ENCODE measurements at regions not wholly inside any gene's neighbourhood (a gene's known extent, or its start where the extent isn't known, plus 50 kb on each side); places are given as distances from the start of the nearest gene placed in this dataset.
"Not testable (repeated sequence)": the region's sequence is repeated elsewhere in the genome, so short reads cannot be mapped to it uniquely, and the experiment has no call there.

DNA sequence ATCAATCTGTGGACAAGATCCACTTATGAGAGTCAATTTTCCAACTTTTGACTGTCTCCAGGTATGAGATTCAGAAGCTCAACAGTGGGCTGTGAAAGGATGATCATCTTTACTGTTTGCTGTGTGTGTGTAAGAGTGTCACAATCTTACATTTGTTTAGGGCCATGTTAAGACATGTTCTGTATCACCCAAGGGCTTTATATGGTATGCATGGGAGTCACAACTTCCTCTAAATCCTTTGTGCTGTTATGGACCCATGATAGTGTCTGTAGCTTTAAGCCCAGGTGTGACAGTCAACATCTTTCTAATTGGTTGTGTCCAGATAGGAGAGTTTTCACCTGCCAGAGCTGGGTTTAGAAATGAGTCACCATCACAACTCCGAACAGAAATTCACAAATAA, 70.2 kb downstream of the ZNF726 start:
- H3K4me3 Mint-ChIP-seq; H3K27ac Mint-ChIP-seq (ENCODE audit: low read depth); DNase-seq (ENCODE audit: low spot score in 2 of 2); H3K9me3 Mint-ChIP-seq; H3K36me3 Mint-ChIP-seq (ENCODE audit: insufficient read depth); H3K27me3 Mint-ChIP-seq; H3K4me1 Mint-ChIP-seq; ATAC-seq (replicated peaks; ENCODE audit: extremely low read depth, poor library complexity, severe bottlenecking): not testable (repeated sequence)

DNA sequence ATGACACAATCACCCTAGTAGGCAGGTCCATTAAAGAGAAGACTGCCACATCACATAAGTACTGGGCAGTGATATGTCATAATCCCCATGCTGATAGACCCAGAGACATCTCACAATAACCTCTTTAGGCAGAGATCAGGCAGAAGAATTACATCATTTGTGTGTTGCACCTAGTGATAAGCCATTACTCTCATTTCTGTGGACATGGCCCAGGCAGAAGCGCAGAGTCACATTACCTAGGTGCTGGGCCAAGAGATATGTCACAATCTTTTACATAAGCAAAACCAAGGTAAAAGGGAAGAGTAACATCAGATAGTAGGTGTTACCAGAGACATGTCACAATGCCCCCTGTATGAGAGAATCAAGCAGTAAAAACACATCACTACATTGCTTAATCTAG, 71.9 kb downstream of the ZNF726 start:
- DNase-seq (ENCODE audit: low spot score in 2 of 2) (no peak), ATAC-seq (replicated peaks; ENCODE audit: extremely low read depth, poor library complexity, severe bottlenecking) (no peak)
- Mint-ChIP-seq H3K27ac (ENCODE audit: low read depth) (no peak overlapping the region), H3K27me3 (no peaks in the 10 kb centered on the region), H3K36me3 (ENCODE audit: insufficient read depth) (no peaks in the 10 kb centered on the region), H3K4me1 (peaks cover 3% of the 10 kb centered on the region), H3K9me3 (no peaks in the 10 kb centered on the region), H3K4me3 (no peak overlapping the region)

DNA sequence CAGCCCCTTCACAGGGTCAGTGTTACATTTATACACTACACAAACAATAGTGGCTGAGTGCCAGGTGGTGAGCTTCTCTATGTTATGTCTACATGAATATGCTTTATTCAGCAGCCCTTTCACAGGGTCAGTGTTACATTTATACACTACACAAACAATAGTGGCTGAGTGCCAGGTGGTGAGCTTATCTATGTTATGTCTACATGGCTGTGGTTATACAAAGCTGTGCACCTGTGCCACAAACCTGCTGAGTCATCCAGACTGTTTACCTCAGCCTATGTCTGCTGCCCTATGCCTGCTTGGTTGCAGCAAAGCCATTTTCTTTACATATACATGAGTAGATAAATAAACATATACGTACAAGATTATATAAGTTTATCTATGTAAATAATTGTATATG, 76.5 kb downstream of the ZNF726 start:
- DNase-seq (ENCODE audit: low spot score in 2 of 2) = no peak
- Mint-ChIP-seq H3K9me3 (peaks cover 17% of the 10 kb centered on the region), H3K4me1 (peaks cover 22% of the 10 kb centered on the region), H3K36me3 (ENCODE audit: insufficient read depth) (no peaks in the 10 kb centered on the region), H3K27ac (ENCODE audit: low read depth) (no peak overlapping the region), H3K4me3 (no peak overlapping the region), H3K27me3 (no peaks in the 10 kb centered on the region)
- no peak for ATAC-seq (replicated peaks; ENCODE audit: extremely low read depth, poor library complexity, severe bottlenecking)

DNA sequence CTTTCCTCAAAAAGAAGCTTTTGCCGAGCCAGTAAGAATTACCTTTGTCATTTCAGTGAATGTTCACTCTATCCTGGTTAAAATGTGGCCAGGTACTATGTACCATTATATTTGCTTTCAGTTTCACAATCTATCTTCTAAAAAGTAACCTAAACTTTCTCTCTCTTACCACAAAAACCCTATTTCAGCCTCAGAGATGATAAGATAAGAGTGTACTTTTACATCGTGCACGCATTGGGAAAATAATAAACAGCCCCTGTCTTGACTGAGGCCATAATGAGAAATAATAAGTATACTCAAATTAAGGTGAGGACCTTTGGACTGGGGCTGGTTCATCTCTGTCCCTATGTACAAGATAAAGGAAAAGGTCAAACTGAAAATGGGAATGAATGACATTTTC, 77.7 kb downstream of the ZNF726 start:
- DNase-seq (ENCODE audit: low spot score in 2 of 2) (no peak), ATAC-seq (replicated peaks; ENCODE audit: extremely low read depth, poor library complexity, severe bottlenecking) (no peak)
- Mint-ChIP-seq H3K27me3 (no peaks in the 10 kb centered on the region), H3K4me3 (peak overlapping the region; percentile 36), H3K36me3 (ENCODE audit: insufficient read depth) (no peaks in the 10 kb centered on the region), H3K27ac (ENCODE audit: low read depth) (peak overlapping the region; percentile 23), H3K9me3 (peaks cover 29% of the 10 kb centered on the region), H3K4me1 (peaks cover 22% of the 10 kb centered on the region)

GRCh38 chr19:23993440-23993839, 78.8 kb downstream of the ZNF726 start:
- no peak for ATAC-seq (replicated peaks; ENCODE audit: extremely low read depth, poor library complexity, severe bottlenecking)
- H3K9me3 Mint-ChIP-seq = peaks cover 31% of the 10 kb centered on the region

GRCh38 chr19:23996549-23996948, 81.9 kb downstream of the ZNF726 start:
- Mint-ChIP-seq H3K27me3 (no peaks in the 10 kb centered on the region), H3K36me3 (ENCODE audit: insufficient read depth) (no peaks in the 10 kb centered on the region), H3K4me3 (no peak overlapping the region), H3K27ac (ENCODE audit: low read depth) (no peak overlapping the region), H3K9me3 (peaks cover 31% of the 10 kb centered on the region), H3K4me1 (peaks cover 20% of the 10 kb centered on the region)
- ATAC-seq (replicated peaks; ENCODE audit: extremely low read depth, poor library complexity, severe bottlenecking) (no peak), DNase-seq (ENCODE audit: low spot score in 2 of 2) (no peak)

More at GRCh38 chr19:23993440-23993839, 78.8 kb downstream of the ZNF726 start:
- Mint-ChIP-seq H3K4me1 (peaks cover 22% of the 10 kb centered on the region), H3K27me3 (no peaks in the 10 kb centered on the region), H3K27ac (ENCODE audit: low read depth) (no peak overlapping the region), H3K36me3 (ENCODE audit: insufficient read depth) (no peaks in the 10 kb centered on the region), H3K4me3 (no peak overlapping the region)
- no peak for DNase-seq (ENCODE audit: low spot score in 2 of 2)

- no peak for DNase-seq (ENCODE audit: low spot score in 2 of 2)
- H3K9me3 Mint-ChIP-seq = peaks cover 31% of the 10 kb centered on the region
- no peak for ATAC-seq (replicated peaks; ENCODE audit: extremely low read depth, poor library complexity, severe bottlenecking)
These were observed 83.9 kb downstream of the ZNF726 start for GRCh38 chr19:23998568-23998967.

GRCh38 chr19:23999821-24000610, 85.3 kb downstream of the ZNF726 start:
- DNase-seq (ENCODE audit: low spot score in 2 of 2) (no peak), ATAC-seq (replicated peaks; ENCODE audit: extremely low read depth, poor library complexity, severe bottlenecking) (no peak)
- Mint-ChIP-seq H3K4me3 (no peak overlapping the region), H3K27me3 (no peaks in the 10 kb centered on the region), H3K27ac (ENCODE audit: low read depth) (no peak overlapping the region), H3K36me3 (ENCODE audit: insufficient read depth) (no peaks in the 10 kb centered on the region), H3K4me1 (peaks cover 5% of the 10 kb centered on the region), H3K9me3 (peaks cover 24% of the 10 kb centered on the region)

More at GRCh38 chr19:23998568-23998967, 83.9 kb downstream of the ZNF726 start:
- Mint-ChIP-seq H3K27me3 (no peaks in the 10 kb centered on the region), H3K4me1 (peaks cover 11% of the 10 kb centered on the region), H3K27ac (ENCODE audit: low read depth) (no peak overlapping the region), H3K4me3 (no peak overlapping the region), H3K36me3 (ENCODE audit: insufficient read depth) (no peaks in the 10 kb centered on the region)

- no peak for DNase-seq (ENCODE audit: low spot score in 2 of 2)
- no peak for ATAC-seq (replicated peaks; ENCODE audit: extremely low read depth, poor library complexity, severe bottlenecking)
- Mint-ChIP-seq H3K4me3 (no peak overlapping the region), H3K27me3 (no peaks in the 10 kb centered on the region), H3K36me3 (ENCODE audit: insufficient read depth) (no peaks in the 10 kb centered on the region), H3K9me3 (peaks cover 18% of the 10 kb centered on the region), H3K4me1 (peaks cover 3% of the 10 kb centered on the region), H3K27ac (ENCODE audit: low read depth) (no peak overlapping the region)
These were observed 86.0 kb downstream of the ZNF726 start for GRCh38 chr19:24000656-24001055.

DNA sequence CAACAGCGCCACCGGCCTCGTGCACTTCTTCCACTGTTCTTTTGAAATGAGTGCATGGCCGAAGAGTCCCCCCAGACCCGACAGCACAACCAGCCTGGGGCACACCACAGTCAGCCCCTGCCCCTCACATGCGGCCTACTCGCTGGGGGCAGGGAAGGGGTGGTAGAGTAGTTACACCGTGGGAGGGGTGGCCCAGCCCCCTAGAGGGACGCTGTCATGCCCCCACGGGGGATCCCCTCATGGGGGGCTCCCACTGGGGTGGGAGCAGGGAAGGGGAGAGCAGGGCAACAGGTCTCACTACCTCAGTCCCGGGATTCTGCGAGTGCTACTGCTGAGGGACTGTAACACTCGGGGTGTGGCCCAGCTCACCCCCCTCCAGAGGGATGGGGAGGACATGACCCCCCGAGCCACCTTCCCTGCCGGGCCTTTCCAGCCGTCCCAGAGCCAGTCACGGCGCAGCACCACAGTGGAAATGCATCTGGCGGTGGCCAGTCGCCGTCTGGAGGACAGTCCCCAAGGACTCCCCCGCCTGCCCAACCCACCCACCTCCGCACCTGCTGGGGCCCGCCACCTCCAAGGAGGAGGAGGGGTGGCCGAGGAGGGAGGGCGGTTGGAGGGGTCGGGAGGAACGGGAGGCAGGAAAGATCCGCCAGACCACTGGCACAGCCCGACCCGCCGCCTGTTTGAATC, 84.6 kb upstream of the ZNF254 start:
- Mint-ChIP-seq H3K27me3 (no peaks in the 10 kb centered on the region), H3K4me3 (no peak overlapping the region), H3K27ac (ENCODE audit: low read depth) (no peak overlapping the region), H3K4me1 (no peaks in the 10 kb centered on the region), H3K36me3 (ENCODE audit: insufficient read depth) (no peaks in the 10 kb centered on the region), H3K9me3 (peaks cover 2% of the 10 kb centered on the region)
- DNase-seq (ENCODE audit: low spot score in 2 of 2) (no peak), ATAC-seq (replicated peaks; ENCODE audit: extremely low read depth, poor library complexity, severe bottlenecking) (no peak)

GRCh38 chr19:24003537-24003936, 83.5 kb upstream of the ZNF254 start:
- ATAC-seq (replicated peaks; ENCODE audit: extremely low read depth, poor library complexity, severe bottlenecking) (no peak), DNase-seq (ENCODE audit: low spot score in 2 of 2) (no peak)
- no peak overlapping the region for H3K4me3 Mint-ChIP-seq
- H3K9me3 Mint-ChIP-seq = no peaks in the 10 kb centered on the region
- H3K27ac Mint-ChIP-seq (ENCODE audit: low read depth) = no peak overlapping the region
- no peaks in the 10 kb centered on the region for H3K27me3 Mint-ChIP-seq
- H3K4me1 Mint-ChIP-seq = no peaks in the 10 kb centered on the region
- H3K36me3 Mint-ChIP-seq (ENCODE audit: insufficient read depth) = no peaks in the 10 kb centered on the region

DNA sequence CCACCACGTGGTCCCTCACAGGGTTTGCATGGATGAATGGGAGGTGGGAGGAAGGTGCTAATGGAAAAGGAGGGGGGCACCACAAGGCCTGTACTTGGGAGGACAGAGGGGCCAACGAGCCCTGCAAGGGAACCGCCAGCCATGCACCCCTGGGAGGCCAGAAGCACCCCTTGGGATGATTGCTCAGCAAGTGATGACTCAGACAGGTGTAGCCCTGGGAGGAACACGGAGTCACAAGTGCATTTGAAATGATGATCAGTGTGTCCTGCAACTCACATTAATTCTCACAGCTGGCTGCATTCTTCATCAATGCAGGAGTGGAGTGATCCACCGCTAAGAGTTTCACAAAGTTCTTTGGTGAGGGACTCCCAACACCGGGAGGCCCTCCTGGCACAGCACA, 82.8 kb upstream of the ZNF254 start:
- no peaks in the 10 kb centered on the region for H3K27me3 Mint-ChIP-seq
- ATAC-seq (replicated peaks; ENCODE audit: extremely low read depth, poor library complexity, severe bottlenecking) = no peak
- no peak for DNase-seq (ENCODE audit: low spot score in 2 of 2)
- no peak overlapping the region for H3K4me3 Mint-ChIP-seq
- no peaks in the 10 kb centered on the region for H3K36me3 Mint-ChIP-seq (ENCODE audit: insufficient read depth)
- H3K4me1 Mint-ChIP-seq = no peaks in the 10 kb centered on the region
- no peak overlapping the region for H3K27ac Mint-ChIP-seq (ENCODE audit: low read depth)
- no peaks in the 10 kb centered on the region for H3K9me3 Mint-ChIP-seq
